ENCODE measurements at regions not wholly inside any gene's neighbourhood (a gene's known extent, or its start where the extent isn't known, plus 50 kb on each side); places are given as distances from the start of the nearest gene placed in this dataset.
"Not testable (repeated sequence)": the region's sequence is repeated elsewhere in the genome, so short reads cannot be mapped to it uniquely, and the experiment has no call there.

- not testable (repeated sequence) for DNase-seq (ENCODE audit: low read depth)
These were observed 123.6 kb upstream of the RHOU start for GRCh38 chr1:228611707-228612106.

- DNase-seq (ENCODE audit: low read depth) = not testable (repeated sequence)
These were observed 113.1 kb upstream of the RHOU start for GRCh38 chr1:228622002-228622716.

GRCh38 chr1:228626481-228626880, 108.8 kb upstream of the RHOU start:
- DNase-seq (ENCODE audit: low read depth) = not testable (repeated sequence)

GRCh38 chr1:228632858-228633257, 102.4 kb upstream of the RHOU start:
- not testable (repeated sequence) for DNase-seq (ENCODE audit: low read depth)

- not testable (repeated sequence) for DNase-seq (ENCODE audit: low read depth)
These were observed 100.0 kb upstream of the RHOU start for GRCh38 chr1:228635304-228635703.

GRCh38 chr1:228637529-228637928, 97.8 kb upstream of the RHOU start:
- DNase-seq (ENCODE audit: low read depth) = not testable (repeated sequence)

- DNase-seq (ENCODE audit: low read depth) = no peak
These were observed 88.4 kb upstream of the RHOU start for GRCh38 chr1:228646717-228647522.

GRCh38 chr1:228647523-228648444, 87.5 kb upstream of the RHOU start:
- no peak for DNase-seq (ENCODE audit: low read depth)

- DNase-seq (ENCODE audit: low read depth) = no peak
These were observed 86.5 kb upstream of the RHOU start for GRCh38 chr1:228648647-228649383.

- no peak for DNase-seq (ENCODE audit: low read depth)
These were observed 85.1 kb upstream of the RHOU start for GRCh38 chr1:228650141-228650540.

- DNase-seq (ENCODE audit: low read depth) = no peak
These were observed 84.3 kb upstream of the RHOU start for GRCh38 chr1:228650946-228651345.

GRCh38 chr1:228652116-228652515, 83.2 kb upstream of the RHOU start:
- no peak for DNase-seq (ENCODE audit: low read depth)

GRCh38 chr1:228653057-228653456, 82.2 kb upstream of the RHOU start:
- not testable (repeated sequence) for DNase-seq (ENCODE audit: low read depth)

- DNase-seq (ENCODE audit: low read depth) = no peak
These were observed 81.5 kb upstream of the RHOU start for GRCh38 chr1:228653748-228654147.

GRCh38 chr1:228655796-228656394, 79.4 kb upstream of the RHOU start:
- DNase-seq (ENCODE audit: low read depth) = no peak

GRCh38 chr1:228662007-228662689, 73.1 kb upstream of the RHOU start:
- DNase-seq (ENCODE audit: low read depth) = not testable (repeated sequence)

- peak; percentile 74 for DNase-seq (ENCODE audit: low read depth)
These were observed 70.8 kb upstream of the RHOU start for GRCh38 chr1:228664399-228664914.

- DNase-seq (ENCODE audit: low read depth) = no peak
These were observed 68.3 kb upstream of the RHOU start for GRCh38 chr1:228666686-228667623.
